ENCODE measurements at regions not wholly inside any gene's neighbourhood (a gene's known extent, or its start where the extent isn't known, plus 50 kb on each side); places are given as distances from the start of the nearest gene placed in this dataset.

GRCh38 chr7:96869538-96869937 is 135.8 kb upstream of the DLX6 start:
- CTCF ChIA-PET: no interaction called here
- no peak overlapping the region for H3K4ac ChIP-seq (ENCODE audit: low read depth, low read length)
- peaks cover 3% of the 10 kb centered on the region; the same call in 1 of the 2 replicates for H3K9me3 ChIP-seq (ENCODE audit: control insufficient read depth, insufficient read depth, low read length)
- BruUV-seq (replicated peaks): no TSS peak
- no peak overlapping the region for H3K27ac ChIP-seq (ENCODE audit: insufficient read depth, low read length)
- H2AK5ac ChIP-seq (ENCODE audit: low read depth, low read length): no peak overlapping the region
- ATAC-seq (ENCODE audit: low read depth) (no peak), DNase-seq (no peak)
- H3K36me3 ChIP-seq (ENCODE audit: control insufficient read depth, insufficient read depth, low read length): no peaks in the 10 kb centered on the region
- in situ Hi-C loops (cut with MboI; ENCODE audit: low sequenced_read_pairs) (no loop called here), intact Hi-C loops (cut with micrococcal nuclease) (no loop called here), dilution Hi-C loops (cut with HindIII; ENCODE audit: low sequenced_read_pairs, unreplicated experiment) (no loop called here)
- WGBS, 2 experiments (ENCODE audit: extremely low coverage in 2 of 2, insufficient read length in 1 of 2): no CpG with 5 or more reads among the region's 2 CpGs
- H2AK9ac ChIP-seq (replicated peaks; ENCODE audit: low read depth, low read length, poor library complexity): no peak overlapping the region
- no peaks in the 10 kb centered on the region for H3K79me1 ChIP-seq (ENCODE audit: low read depth in 1 of 2, low read length in 2 of 2)
- no peaks in the 10 kb centered on the region for H3K27me3 ChIP-seq (ENCODE audit: control insufficient read depth, insufficient read depth, low read length)
- H4K91ac ChIP-seq (ENCODE audit: insufficient read depth, low read depth, low read length): no peak overlapping the region
- H4K8ac ChIP-seq (ENCODE audit: low read depth in 2 of 2, low read length in 2 of 2): no peak overlapping the region
- no peak overlapping the region for H3K9ac ChIP-seq (ENCODE audit: low read depth, low read length)
- H3K23ac ChIP-seq (ENCODE audit: low read depth, low read length): no peak overlapping the region
- H2BK120ac ChIP-seq (ENCODE audit: low read depth, low read length): no peak overlapping the region
- H4K5ac ChIP-seq (ENCODE audit: low read depth, low read length): no peak overlapping the region
- TF ChIP-seq MAZ (IDR thresholded peaks at IDR 0.05; ENCODE audit: borderline replicate concordance, low read depth, low read length): no peak
- no peak for TF ChIP-seq RCOR1 (IDR thresholded peaks at IDR 0.05; ENCODE audit: insufficient replicate concordance, low read length)
- no peak for TF ChIP-seq SMC3 (IDR thresholded peaks at IDR 0.05; ENCODE audit: low read depth, low read length)
- no peak for TF ChIP-seq CEBPB (IDR thresholded peaks at IDR 0.05; ENCODE audit: low read depth, low read length)
- no peak for TF ChIP-seq CHD1 (IDR thresholded peaks at IDR 0.05; ENCODE audit: low read depth, low read length)
- no peak for TF ChIP-seq RAD21 (IDR thresholded peaks at IDR 0.05; ENCODE audit: low read length)
- TF ChIP-seq USF2 (IDR thresholded peaks at IDR 0.05; ENCODE audit: low read depth, low read length): no peak
- no peak for TF ChIP-seq NFE2L2 (IDR thresholded peaks at IDR 0.05; ENCODE audit: low read depth, low read length)
- no peak for TF ChIP-seq BHLHE40 (IDR thresholded peaks at IDR 0.05; ENCODE audit: low read depth, low read length)
- no peak for TF ChIP-seq ELK1 (IDR thresholded peaks at IDR 0.05; ENCODE audit: borderline replicate concordance, low read depth, low read length)
- no peak for TF ChIP-seq MAFK (IDR thresholded peaks at IDR 0.05; ENCODE audit: low read depth, low read length)
- no peak for TF ChIP-seq POLR2A (IDR thresholded peaks at IDR 0.05; ENCODE audit: low read depth, low read length)
- no peak for TF ChIP-seq CTCF (conservative IDR thresholded peaks at IDR 0.05; ENCODE audit: low read depth, low read length)
- no peak for TF ChIP-seq FOS (IDR thresholded peaks at IDR 0.05; ENCODE audit: low read depth, low read length)
- POLR2A ChIA-PET (ENCODE audit: unreplicated experiment): no interaction called here
- no peaks in the 10 kb centered on the region for H3K4me1 ChIP-seq (ENCODE audit: control insufficient read depth, insufficient read depth, low read length)
- no peaks in the 10 kb centered on the region for H3K9me1 ChIP-seq (ENCODE audit: insufficient read depth, low read length)
- no peaks in the 10 kb centered on the region for H4K20me1 ChIP-seq (ENCODE audit: insufficient read depth, low read length)
- H3K56ac ChIP-seq (ENCODE audit: extremely low read depth, insufficient read depth, low read length): no peak overlapping the region
- H3K4me2 ChIP-seq (ENCODE audit: low read depth, low read length): no peak overlapping the region
- no peak overlapping the region for H2AFZ ChIP-seq (replicated peaks; ENCODE audit: low read length, poor library complexity)
- no peak overlapping the region for H3K14ac ChIP-seq (replicated peaks; ENCODE audit: low read depth, low read length)
- no peak overlapping the region for H2BK5ac ChIP-seq (ENCODE audit: low read depth, low read length, poor library complexity, severe bottlenecking)
- no peak overlapping the region for H2BK15ac ChIP-seq (ENCODE audit: low read depth, low read length)
- H3K4me3 ChIP-seq (ENCODE audit: insufficient read depth, low read depth, low read length): no peak overlapping the region
- H3K18ac ChIP-seq (ENCODE audit: low read depth, low read length): no peak overlapping the region
- H2BK20ac ChIP-seq (ENCODE audit: low read depth, low read length): no peak overlapping the region
